ENCODE measurements at regions not wholly inside any gene's neighbourhood (a gene's known extent, or its start where the extent isn't known, plus 50 kb on each side); places are given as distances from the start of the nearest gene placed in this dataset.

DNA sequence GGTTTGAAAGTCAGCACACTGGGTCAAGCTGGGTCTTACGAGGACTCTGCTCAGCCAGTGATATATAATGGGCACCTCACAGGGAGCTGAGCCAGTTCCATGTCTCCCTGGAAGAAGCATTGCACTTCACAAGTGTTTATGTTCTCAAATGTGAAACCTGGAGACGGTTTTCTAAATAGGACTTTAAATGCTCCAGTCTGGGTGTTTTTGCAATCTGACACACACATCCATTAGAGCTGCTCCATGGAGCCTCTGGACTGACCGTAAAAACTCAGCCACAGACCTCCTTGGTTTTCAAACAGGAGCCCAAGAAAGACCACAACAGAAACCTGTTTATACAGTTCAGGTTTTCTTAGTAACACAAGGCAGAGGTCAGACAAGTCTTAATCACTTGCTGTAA lies 201.3 kb upstream of the LRIG1 start:
- TF ChIP-seq POLR2A (IDR thresholded peaks at IDR 0.05; ENCODE audit: low read depth, low read length) (no peak), POLR2AphosphoS5 (IDR thresholded peaks at IDR 0.05; ENCODE audit: low read depth, low read length) (no peak)

All from GM12892 (cell line).